ENCODE measurements at regions not wholly inside any gene's neighbourhood (a gene's known extent, or its start where the extent isn't known, plus 50 kb on each side); places are given as distances from the start of the nearest gene placed in this dataset.

DNA sequence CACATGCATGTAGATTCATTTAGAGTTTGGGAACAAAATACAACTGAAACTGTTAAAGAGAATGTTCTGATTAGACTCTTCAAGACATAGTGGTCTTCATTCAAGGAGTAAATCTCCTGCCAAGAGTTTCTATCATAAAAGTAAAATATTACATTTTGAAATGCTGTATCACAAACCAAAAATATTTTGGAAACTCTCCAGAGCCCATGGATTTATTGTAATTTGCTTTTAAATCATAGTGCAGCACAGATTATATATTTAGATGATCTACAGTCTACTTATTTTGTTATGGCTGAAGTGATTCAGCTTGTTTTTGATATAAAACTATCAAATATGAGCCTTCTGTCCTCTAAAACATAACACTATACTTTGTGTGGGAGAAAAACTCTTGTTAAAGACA, 105.3 kb downstream of the DISP1 start:
- TF ChIP-seq, protein P1, sequence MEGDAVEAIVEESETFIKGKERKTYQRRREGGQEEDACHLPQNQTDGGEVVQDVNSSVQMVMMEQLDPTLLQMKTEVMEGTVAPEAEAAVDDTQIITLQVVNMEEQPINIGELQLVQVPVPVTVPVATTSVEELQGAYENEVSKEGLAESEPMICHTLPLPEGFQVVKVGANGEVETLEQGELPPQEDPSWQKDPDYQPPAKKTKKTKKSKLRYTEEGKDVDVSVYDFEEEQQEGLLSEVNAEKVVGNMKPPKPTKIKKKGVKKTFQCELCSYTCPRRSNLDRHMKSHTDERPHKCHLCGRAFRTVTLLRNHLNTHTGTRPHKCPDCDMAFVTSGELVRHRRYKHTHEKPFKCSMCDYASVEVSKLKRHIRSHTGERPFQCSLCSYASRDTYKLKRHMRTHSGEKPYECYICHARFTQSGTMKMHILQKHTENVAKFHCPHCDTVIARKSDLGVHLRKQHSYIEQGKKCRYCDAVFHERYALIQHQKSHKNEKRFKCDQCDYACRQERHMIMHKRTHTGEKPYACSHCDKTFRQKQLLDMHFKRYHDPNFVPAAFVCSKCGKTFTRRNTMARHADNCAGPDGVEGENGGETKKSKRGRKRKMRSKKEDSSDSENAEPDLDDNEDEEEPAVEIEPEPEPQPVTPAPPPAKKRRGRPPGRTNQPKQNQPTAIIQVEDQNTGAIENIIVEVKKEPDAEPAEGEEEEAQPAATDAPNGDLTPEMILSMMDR (IDR thresholded peaks at IDR 0.05 in 4 of 5, conservative IDR thresholded peaks at IDR 0.05 in 1 of 5): no peak
- TF ChIP-seq POLR2A (IDR thresholded peaks at IDR 0.05): no peak

Data from gastrocnemius medialis (tissue), 4 donors.